Sigmoid colon (tissue), 6 donors: ENCODE measurements at regions not wholly inside any gene's neighbourhood (a gene's known extent, or its start where the extent isn't known, plus 50 kb on each side); places are given as distances from the start of the nearest gene placed in this dataset.

Experiments
- DNase-seq: peaks from one replicate; pipeline ENCODE4 v3.0.0-alpha.2; 2019
- H3K27ac ChIP-seq, 4 donors: fragments of 200-600 bp; sonication (generic); one replicate each; pipeline ENCODE4 v1.5.1; 2016 to 2019; ENCODE audit warnings: mild to moderate bottlenecking in 1 of 4
- H3K27me3 ChIP-seq, 3 donors: fragments of 200-600 bp; sonication (generic); one replicate each; pipeline ENCODE4 v1.5.1; 2019; ENCODE audit warnings: mild to moderate bottlenecking in 1 of 3
- H3K36me3 ChIP-seq, 4 donors: fragments of 200-600 bp; sonication (generic); one replicate each; pipeline ENCODE4 v1.5.1; 2016 to 2019
- H3K4me1 ChIP-seq, 4 donors: fragments of 200-600 bp; sonication (generic); one replicate each; pipeline ENCODE4 v1.5.1; 2017 to 2019
- H3K4me3 ChIP-seq, 4 donors: fragments of 200-600 bp; sonication (generic); one replicate each; pipeline ENCODE4 v1.5.1; 2017 to 2019; ENCODE audit warnings: mild to moderate bottlenecking in 2 of 4, moderate library complexity in 1 of 4
- H3K9me3 ChIP-seq, 4 donors: fragments of 200-600 bp in 3 of 4; sonication (generic) in 3 of 4; one replicate each; pipeline versions ENCODE4 v1.5.1 to v1.6.1; 2013 to 2019
- CTCF ChIP-seq, 4 experiments: fragments of 450-650 bp in 3 of 4; fragments of 200-600 bp in 1 of 4; IDR thresholded peaks; one replicate each; pipeline ENCODE4 v1.5.1; 2016 to 2019; ENCODE audit warnings: antibody characterized with exemption in 4 of 4, mild to moderate bottlenecking in 3 of 4, moderate library complexity in 2 of 4
- EP300 ChIP-seq, 4 donors: sonication (generic); formaldehyde crosslinking; IDR thresholded peaks; one replicate each; pipeline ENCODE4 v1.6.1; 2017; ENCODE audit warnings: antibody characterized with exemption in 4 of 4
- POLR2A ChIP-seq, 2 donors: fragments of 450-650 bp; IDR thresholded peaks; one replicate each; pipeline ENCODE4 v1.6.1; 2016; ENCODE audit warnings: antibody characterized with exemption in 2 of 2, mild to moderate bottlenecking in 2 of 2, moderate library complexity in 2 of 2
- POLR2AphosphoS5 ChIP-seq, 4 donors: sonication (generic); formaldehyde crosslinking; IDR thresholded peaks; one replicate each; pipeline ENCODE4 v1.6.1; 2017; ENCODE audit warnings: antibody characterized with exemption in 4 of 4
- WGBS, 2 donors: extraction: QIAGEN DNeasy Blood & Tissue Kit; methylation state at CpG; one replicate each; pipeline ENCODE4 v1.1.7; 2013; 5-methylcytosine and 5-hydroxymethylcytosine counted together
- intact Hi-C: fragments of 100-400 bp; cut with DNase I; formaldehyde crosslinking; loops from one replicate; pipeline ENCODE4 v1.15.1; 2023
- donor health status: healthy with polysubstance abuse.
- donor health status: healthy.

GRCh38 chr17:14436266-14436665 is 135.4 kb downstream of the HS3ST3B1 start:
- no peak for DNase-seq
- Histone ChIP-seq H3K4me1 (no peaks in the 10 kb centered on the region), H3K36me3 (no peaks in the 10 kb centered on the region), H3K27ac (no peak overlapping the region), H3K4me3 (no peak overlapping the region), H3K9me3 (no peaks in the 10 kb centered on the region), H3K27me3 (no peaks in the 10 kb centered on the region)
- intact Hi-C loops = no loop called here
- 89 to 90% methylated on average over 4 of the region's 4 CpGs for WGBS, 2 donors
- TF ChIP-seq CTCF (IDR thresholded peaks at IDR 0.05) = no peak
- no peak for TF ChIP-seq POLR2AphosphoS5 (IDR thresholded peaks at IDR 0.05)
- no peak for TF ChIP-seq EP300 (IDR thresholded peaks at IDR 0.05)
- no peak for TF ChIP-seq POLR2A (IDR thresholded peaks at IDR 0.05)

GRCh38 chr17:14434506-14434905 is 133.6 kb downstream of the HS3ST3B1 start:
- Histone ChIP-seq H3K4me1 (no peaks in the 10 kb centered on the region), H3K27ac (no peak overlapping the region), H3K27me3 (no peaks in the 10 kb centered on the region), H3K9me3 (no peaks in the 10 kb centered on the region), H3K4me3 (no peak overlapping the region), H3K36me3 (no peaks in the 10 kb centered on the region)
- no peak for DNase-seq
- TF ChIP-seq POLR2A (IDR thresholded peaks at IDR 0.05) (no peak), POLR2AphosphoS5 (IDR thresholded peaks at IDR 0.05) (no peak), CTCF (IDR thresholded peaks at IDR 0.05) (no peak), EP300 (IDR thresholded peaks at IDR 0.05) (no peak)
- intact Hi-C loops = no loop called here

GRCh38 chr17:14432079-14432478 is 131.2 kb downstream of the HS3ST3B1 start:
- Histone ChIP-seq H3K4me1 (no peaks in the 10 kb centered on the region), H3K9me3 (no peaks in the 10 kb centered on the region), H3K27ac (no peak overlapping the region), H3K36me3 (no peaks in the 10 kb centered on the region), H3K27me3 (no peaks in the 10 kb centered on the region), H3K4me3 (no peak overlapping the region)
- DNase-seq = no peak
- TF ChIP-seq EP300 (IDR thresholded peaks at IDR 0.05) (no peak), CTCF (IDR thresholded peaks at IDR 0.05) (no peak), POLR2A (IDR thresholded peaks at IDR 0.05) (no peak), POLR2AphosphoS5 (IDR thresholded peaks at IDR 0.05) (no peak)
- intact Hi-C loops = no loop called here
- 74 to 77% methylated on average over 2 of the region's 2 CpGs for WGBS, 2 donors

- Histone ChIP-seq H3K27me3 (no peaks in the 10 kb centered on the region), H3K27ac (no peak overlapping the region), H3K4me1 (no peaks in the 10 kb centered on the region), H3K4me3 (no peak overlapping the region), H3K9me3 (no peaks in the 10 kb centered on the region), H3K36me3 (no peaks in the 10 kb centered on the region)
- TF ChIP-seq CTCF (IDR thresholded peaks at IDR 0.05) (no peak), EP300 (IDR thresholded peaks at IDR 0.05) (no peak)
- intact Hi-C loops = no loop called here
- no peak for DNase-seq
- WGBS, 2 donors = 67 to 88% methylated on average over 2 of the region's 2 CpGs
Measured at GRCh38 chr17:14429084-14429483, 128.2 kb downstream of the HS3ST3B1 start.

GRCh38 chr17:14428648-14429029 is 127.8 kb downstream of the HS3ST3B1 start:
- Histone ChIP-seq H3K4me1 (no peaks in the 10 kb centered on the region), H3K27ac (no peak overlapping the region), H3K36me3 (no peaks in the 10 kb centered on the region), H3K4me3 (no peak overlapping the region), H3K27me3 (no peaks in the 10 kb centered on the region), H3K9me3 (no peaks in the 10 kb centered on the region)
- intact Hi-C loops = no loop called here
- DNase-seq = no peak
- WGBS, 2 donors = 15 to 27% methylated on average over 1 of the region's 1 CpG
- TF ChIP-seq EP300 (IDR thresholded peaks at IDR 0.05) = no peak
- TF ChIP-seq POLR2A (IDR thresholded peaks at IDR 0.05) = no peak
- no peak for TF ChIP-seq CTCF (IDR thresholded peaks at IDR 0.05)
- no peak for TF ChIP-seq POLR2AphosphoS5 (IDR thresholded peaks at IDR 0.05)
